ENCODE measurements at regions not wholly inside any gene's neighbourhood (a gene's known extent, or its start where the extent isn't known, plus 50 kb on each side); places are given as distances from the start of the nearest gene placed in this dataset.
A peak's percentile ranks its signal among the peaks of the same experiment; 100 is the strongest.

DNA sequence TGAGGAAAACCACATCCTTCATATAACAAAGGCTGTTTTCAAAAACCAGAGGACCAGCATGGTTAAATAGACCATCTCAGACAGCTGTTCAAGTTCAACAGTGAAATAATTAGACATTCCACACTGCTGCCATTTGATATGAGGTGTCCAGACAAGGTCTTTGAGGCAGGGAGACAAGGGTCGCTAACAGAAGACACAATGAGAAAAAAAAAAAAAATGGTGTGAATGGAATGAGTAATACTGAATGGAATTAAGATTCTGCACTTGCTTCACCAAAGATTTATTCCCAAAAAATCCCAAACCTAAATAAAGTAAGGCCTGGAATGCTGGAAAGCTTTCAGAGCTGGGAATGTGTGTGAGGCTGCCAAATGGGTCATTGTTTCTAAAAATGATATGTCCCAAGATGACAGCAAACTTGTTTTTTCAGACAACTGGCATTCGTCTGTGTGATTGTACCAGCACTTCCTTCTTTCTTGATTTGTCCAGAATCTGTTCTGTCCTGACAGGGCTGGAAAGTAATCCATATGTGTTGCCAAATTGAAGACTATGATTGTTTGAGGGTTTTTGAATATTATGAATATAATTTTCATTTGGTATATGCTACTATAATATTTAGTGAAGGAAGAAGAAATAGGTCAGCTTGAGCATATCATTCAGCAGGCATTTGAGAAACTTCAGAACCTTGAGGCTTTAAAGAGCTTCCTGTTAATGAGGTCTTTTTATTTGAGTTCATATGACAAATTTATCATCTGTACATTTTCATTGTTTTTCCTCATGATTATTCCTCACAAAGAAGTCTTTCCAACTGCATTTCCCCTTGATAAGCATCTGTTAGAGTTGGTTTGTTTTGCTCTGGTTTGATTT lies 85.2 kb upstream of the ITGA4 start:
- H3K36me3 Mint-ChIP-seq (ENCODE audit: low read depth), result peaks cover 10% of the 10 kb centered on the region
- H3K4me3 Mint-ChIP-seq (ENCODE audit: low read depth), result no peak overlapping the region
- no peaks in the 10 kb centered on the region for H3K27me3 Mint-ChIP-seq (ENCODE audit: low read depth)
- H3K27ac Mint-ChIP-seq, result no peak overlapping the region
- intact Hi-C loops (cut with micrococcal nuclease), result no loop called here
- peaks cover 16% of the 10 kb centered on the region for H3K4me1 Mint-ChIP-seq (ENCODE audit: low read depth)
- no peak for DNase-seq (ENCODE audit: low spot score)
- H3K9me3 Mint-ChIP-seq, result no peaks in the 10 kb centered on the region

DNA sequence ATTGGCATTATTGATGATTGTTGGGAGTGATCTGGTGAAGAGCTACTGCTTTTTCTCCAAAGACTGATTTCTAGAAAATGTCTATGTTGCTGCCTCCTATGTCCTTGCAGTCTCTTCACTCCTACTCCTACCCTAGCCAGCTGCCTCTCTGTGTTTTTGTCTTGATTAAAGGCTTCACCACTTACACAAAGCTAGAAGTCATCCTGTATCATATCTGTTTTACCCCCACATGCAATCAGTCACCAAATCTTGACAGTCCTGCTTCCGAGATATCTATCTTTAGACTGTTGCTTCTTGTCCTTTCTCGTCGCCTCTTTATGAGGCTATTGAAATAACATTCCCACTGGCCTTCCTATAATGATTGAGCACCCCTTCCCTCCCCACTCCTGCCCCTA lies 84.5 kb upstream of the ITGA4 start:
- H3K27me3 Mint-ChIP-seq (ENCODE audit: low read depth), result no peaks in the 10 kb centered on the region
- no peak overlapping the region for H3K4me3 Mint-ChIP-seq (ENCODE audit: low read depth)
- DNase-seq (ENCODE audit: low spot score), result no peak
- peaks cover 16% of the 10 kb centered on the region for H3K4me1 Mint-ChIP-seq (ENCODE audit: low read depth)
- no peaks in the 10 kb centered on the region for H3K9me3 Mint-ChIP-seq
- intact Hi-C loops (cut with micrococcal nuclease), result no loop called here
- H3K36me3 Mint-ChIP-seq (ENCODE audit: low read depth), result peaks cover 10% of the 10 kb centered on the region
- no peak overlapping the region for H3K27ac Mint-ChIP-seq

DNA sequence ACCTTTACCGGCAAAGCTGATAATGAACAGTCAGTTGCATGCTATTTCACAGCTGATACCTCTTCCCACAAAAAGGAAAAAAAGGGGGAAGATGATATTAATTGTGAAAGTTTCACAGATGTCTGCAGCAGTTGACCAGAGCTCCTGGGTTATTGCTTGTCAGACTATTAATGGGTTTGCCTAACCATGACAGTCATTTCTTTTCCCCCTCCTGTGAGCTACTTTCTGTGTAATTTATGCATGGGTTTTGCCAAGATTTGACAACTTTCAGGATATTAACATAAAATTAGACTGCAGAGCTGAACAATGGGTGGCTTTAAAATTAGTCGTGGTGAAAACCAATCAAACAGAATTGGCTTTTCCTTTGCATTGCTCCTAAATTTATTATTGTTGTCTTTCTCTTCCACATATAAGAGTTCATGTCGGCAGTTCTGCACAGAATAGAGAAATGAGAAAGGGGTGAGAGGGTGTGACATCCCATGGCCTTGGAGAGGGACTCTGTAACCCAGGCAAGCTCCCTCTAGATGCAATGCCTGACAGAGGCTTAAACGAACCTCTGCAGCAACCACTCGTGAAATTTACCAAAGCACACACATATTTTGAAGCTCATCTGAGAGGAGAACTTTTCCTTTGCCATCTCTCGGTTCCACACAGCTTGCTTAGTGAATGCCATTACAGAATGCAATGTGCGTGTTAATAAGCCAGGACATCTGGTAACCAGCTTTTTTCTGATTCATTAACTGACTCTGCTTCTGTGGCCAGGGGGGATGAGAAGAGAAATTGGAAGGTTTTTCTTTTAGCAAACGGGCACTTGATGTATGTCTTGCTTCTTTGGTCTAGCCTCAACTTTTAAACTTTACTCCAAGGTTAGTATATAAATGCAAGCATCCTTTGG lies 82.2 kb upstream of the ITGA4 start:
- no peak overlapping the region for H3K27ac Mint-ChIP-seq
- H3K4me1 Mint-ChIP-seq (ENCODE audit: low read depth), result peaks cover 16% of the 10 kb centered on the region
- no peak overlapping the region for H3K4me3 Mint-ChIP-seq (ENCODE audit: low read depth)
- peaks cover 14% of the 10 kb centered on the region for H3K36me3 Mint-ChIP-seq (ENCODE audit: low read depth)
- H3K27me3 Mint-ChIP-seq (ENCODE audit: low read depth), result no peaks in the 10 kb centered on the region
- H3K9me3 Mint-ChIP-seq, result no peaks in the 10 kb centered on the region
- intact Hi-C loops (cut with micrococcal nuclease), result no loop called here
- DNase-seq (ENCODE audit: low spot score), result no peak

DNA sequence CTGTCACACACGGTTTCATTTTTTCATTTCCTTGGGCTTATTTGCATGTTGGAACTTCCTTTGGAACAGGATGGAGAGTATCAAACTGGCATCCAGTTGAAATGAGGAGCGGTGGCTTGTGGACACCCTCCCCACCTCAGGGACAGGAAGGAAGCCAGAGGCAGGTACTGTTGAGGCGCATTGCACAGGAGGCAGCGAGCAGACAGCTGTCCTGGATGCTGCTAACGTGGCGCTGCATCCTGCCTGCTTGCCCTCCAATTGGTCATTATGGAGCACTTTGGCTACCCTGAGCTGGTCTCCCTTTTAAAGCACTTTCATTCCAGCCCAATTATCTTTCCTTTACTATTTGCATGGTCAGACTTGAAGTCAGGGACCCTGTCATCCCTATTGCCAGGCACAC lies 80.7 kb upstream of the ITGA4 start:
- no peaks in the 10 kb centered on the region for H3K27me3 Mint-ChIP-seq (ENCODE audit: low read depth)
- H3K36me3 Mint-ChIP-seq (ENCODE audit: low read depth), result peaks cover 17% of the 10 kb centered on the region
- no peak for DNase-seq (ENCODE audit: low spot score)
- H3K27ac Mint-ChIP-seq, result no peak overlapping the region
- H3K4me3 Mint-ChIP-seq (ENCODE audit: low read depth), result no peak overlapping the region
- no peaks in the 10 kb centered on the region for H3K9me3 Mint-ChIP-seq
- intact Hi-C loops (cut with micrococcal nuclease), result no loop called here
- peaks cover 15% of the 10 kb centered on the region for H3K4me1 Mint-ChIP-seq (ENCODE audit: low read depth)

DNA sequence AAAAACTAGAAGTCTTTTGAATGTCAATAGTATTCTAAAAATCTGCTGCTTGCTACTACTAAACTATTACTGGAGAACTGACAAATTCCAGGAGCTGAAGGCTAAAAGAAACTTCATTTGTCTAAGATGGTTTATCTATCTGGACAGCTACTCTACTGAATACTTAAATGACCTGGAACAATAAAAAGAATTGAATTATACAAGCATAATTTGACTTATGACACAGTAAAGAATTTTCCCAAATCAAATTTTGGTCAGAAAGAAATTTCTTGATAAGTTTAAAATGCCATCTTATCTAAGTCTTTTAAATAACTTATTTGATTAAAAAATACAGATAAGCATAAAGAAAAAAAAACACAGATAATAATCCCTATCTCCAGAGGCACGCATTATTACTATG lies 80.2 kb upstream of the ITGA4 start:
- Mint-ChIP-seq H3K27ac (no peak overlapping the region), H3K4me1 (ENCODE audit: low read depth) (peaks cover 9% of the 10 kb centered on the region), H3K36me3 (ENCODE audit: low read depth) (peaks cover 17% of the 10 kb centered on the region), H3K9me3 (no peaks in the 10 kb centered on the region), H3K4me3 (ENCODE audit: low read depth) (no peak overlapping the region), H3K27me3 (ENCODE audit: low read depth) (no peaks in the 10 kb centered on the region)
- intact Hi-C loops (cut with micrococcal nuclease), result no loop called here
- DNase-seq (ENCODE audit: low spot score), result no peak

DNA sequence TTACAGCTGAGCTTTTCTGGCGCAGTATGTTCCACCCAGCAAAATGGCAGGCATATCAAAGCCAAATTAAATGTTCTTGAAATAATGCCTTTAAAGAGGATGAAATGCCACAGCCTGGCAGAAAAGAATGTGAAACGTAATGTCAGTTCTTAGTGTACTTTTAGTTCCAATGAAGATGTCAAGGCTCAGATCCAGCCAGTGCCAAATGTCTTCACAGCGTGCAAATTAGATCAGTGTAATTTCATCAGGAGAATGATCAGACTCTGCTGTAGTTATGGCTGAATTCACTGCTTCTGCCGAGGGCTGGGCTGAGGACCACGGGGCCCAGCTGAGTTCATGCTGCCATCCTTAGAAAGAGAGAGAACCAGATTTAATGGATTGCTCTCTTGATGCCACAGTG lies 78.7 kb upstream of the ITGA4 start:
- H3K27me3 Mint-ChIP-seq (ENCODE audit: low read depth), result no peaks in the 10 kb centered on the region
- H3K4me1 Mint-ChIP-seq (ENCODE audit: low read depth), result peaks cover 2% of the 10 kb centered on the region
- peaks cover 18% of the 10 kb centered on the region for H3K36me3 Mint-ChIP-seq (ENCODE audit: low read depth)
- no peak overlapping the region for H3K4me3 Mint-ChIP-seq (ENCODE audit: low read depth)
- intact Hi-C loops (cut with micrococcal nuclease), result no loop called here
- DNase-seq (ENCODE audit: low spot score), result no peak
- H3K9me3 Mint-ChIP-seq, result peaks cover 2% of the 10 kb centered on the region
- H3K27ac Mint-ChIP-seq, result no peak overlapping the region

DNA sequence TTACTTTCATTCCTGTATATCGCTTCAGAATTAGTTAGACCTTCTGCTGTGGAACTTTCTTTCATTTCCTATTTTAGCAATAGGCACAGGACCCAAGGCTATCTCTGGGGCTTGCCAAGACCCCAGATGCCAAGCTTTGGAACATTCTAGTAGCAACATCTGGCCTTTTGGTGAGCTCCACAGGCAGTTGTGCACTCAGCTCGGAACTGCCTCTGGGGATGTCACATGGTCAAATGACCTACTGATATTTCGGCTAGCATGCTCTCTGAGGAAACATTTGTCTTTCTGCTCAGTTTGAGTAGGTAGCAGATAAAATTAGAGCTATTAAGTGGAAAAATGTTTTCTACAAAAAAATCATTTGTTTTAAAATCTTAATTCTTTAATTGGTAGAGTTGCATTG lies 76.6 kb upstream of the ITGA4 start:
- H3K4me3 Mint-ChIP-seq (ENCODE audit: low read depth), result no peak overlapping the region
- no peaks in the 10 kb centered on the region for H3K27me3 Mint-ChIP-seq (ENCODE audit: low read depth)
- H3K9me3 Mint-ChIP-seq, result peaks cover 16% of the 10 kb centered on the region
- no peak overlapping the region for H3K27ac Mint-ChIP-seq
- no peak for DNase-seq (ENCODE audit: low spot score)
- peaks cover 2% of the 10 kb centered on the region for H3K4me1 Mint-ChIP-seq (ENCODE audit: low read depth)
- intact Hi-C loops (cut with micrococcal nuclease), result no loop called here
- H3K36me3 Mint-ChIP-seq (ENCODE audit: low read depth), result peaks cover 37% of the 10 kb centered on the region

DNA sequence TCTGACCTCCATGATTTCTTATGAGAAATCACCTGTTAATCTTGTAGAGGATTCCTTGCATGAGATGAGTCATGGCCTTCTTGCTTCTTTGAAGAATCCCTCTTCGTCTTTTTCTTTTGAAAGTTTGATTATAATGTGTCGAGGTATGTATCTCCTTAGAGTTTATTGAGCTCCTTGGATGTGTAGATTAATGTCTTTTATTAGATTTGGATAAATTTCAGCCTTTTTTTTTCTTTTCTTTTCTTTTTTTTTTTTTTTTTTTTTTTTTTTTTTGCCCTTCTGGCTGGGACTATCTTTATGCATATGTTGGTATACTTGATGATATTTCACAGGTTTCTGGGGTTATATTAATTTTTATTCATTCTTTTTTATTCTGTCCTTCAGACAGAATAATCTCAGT lies 72.3 kb upstream of the ITGA4 start:
- H3K27ac Mint-ChIP-seq, result no peak overlapping the region
- H3K9me3 Mint-ChIP-seq, result peaks cover 17% of the 10 kb centered on the region
- no peak for DNase-seq (ENCODE audit: low spot score)
- peaks cover 27% of the 10 kb centered on the region for H3K36me3 Mint-ChIP-seq (ENCODE audit: low read depth)
- intact Hi-C loops (cut with micrococcal nuclease), result no loop called here
- peaks cover 2% of the 10 kb centered on the region for H3K4me1 Mint-ChIP-seq (ENCODE audit: low read depth)
- H3K27me3 Mint-ChIP-seq (ENCODE audit: low read depth), result no peaks in the 10 kb centered on the region
- no peak overlapping the region for H3K4me3 Mint-ChIP-seq (ENCODE audit: low read depth)

DNA sequence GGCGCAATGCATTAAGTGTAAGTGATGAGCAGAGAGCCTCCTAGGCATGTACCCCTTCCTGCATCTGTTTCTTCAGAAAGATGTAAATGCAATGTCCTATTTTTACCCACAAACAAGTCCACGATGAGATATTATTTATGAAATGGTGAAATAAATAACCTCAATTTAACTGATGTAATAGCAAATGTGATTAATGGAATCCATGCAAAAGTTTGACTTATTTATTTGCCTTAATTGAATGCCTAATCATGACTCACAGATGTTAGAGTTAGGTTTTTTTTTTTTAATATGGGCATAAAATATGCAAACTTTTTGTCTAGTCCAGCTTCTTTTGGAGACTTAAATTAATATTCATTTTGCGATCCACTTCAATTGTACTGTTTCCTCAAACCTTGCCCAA lies 67.7 kb upstream of the ITGA4 start:
- intact Hi-C loops (cut with micrococcal nuclease), result no loop called here
- Mint-ChIP-seq H3K36me3 (ENCODE audit: low read depth) (peaks cover 20% of the 10 kb centered on the region), H3K9me3 (peaks cover 14% of the 10 kb centered on the region), H3K4me1 (ENCODE audit: low read depth) (peaks cover 13% of the 10 kb centered on the region), H3K27me3 (ENCODE audit: low read depth) (no peaks in the 10 kb centered on the region), H3K27ac (no peak overlapping the region), H3K4me3 (ENCODE audit: low read depth) (no peak overlapping the region)
- no peak for DNase-seq (ENCODE audit: low spot score)

DNA sequence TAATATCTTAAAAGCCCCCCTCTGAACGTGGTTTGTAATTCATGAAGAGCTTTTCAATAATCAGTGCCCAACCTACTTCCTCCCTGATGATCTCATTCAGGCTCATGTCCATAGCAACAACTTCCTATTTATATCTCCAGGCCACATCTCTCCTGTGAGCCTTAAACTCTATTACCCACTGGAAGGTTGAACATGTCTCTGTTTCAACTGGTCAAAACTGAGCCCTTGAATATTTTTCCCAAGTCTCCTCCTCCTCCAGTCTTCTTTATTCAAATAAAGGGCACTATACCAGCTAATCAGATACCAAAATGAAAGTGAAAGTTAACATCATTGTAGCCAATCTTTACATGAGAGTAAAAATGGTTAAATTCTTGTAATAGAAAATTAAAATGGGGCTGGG lies 63.7 kb upstream of the ITGA4 start:
- H3K4me1 Mint-ChIP-seq (ENCODE audit: low read depth), result peaks cover 33% of the 10 kb centered on the region
- intact Hi-C loops (cut with micrococcal nuclease), result loop anchor here (5.0 to 10.0 kb wide), 2 partner anchors 36 to 51 kb away; no protein-coding TSS in a partner anchor
- peak overlapping the region; percentile 58 for H3K27ac Mint-ChIP-seq
- no peaks in the 10 kb centered on the region for H3K27me3 Mint-ChIP-seq (ENCODE audit: low read depth)
- H3K4me3 Mint-ChIP-seq (ENCODE audit: low read depth), result peak overlapping the region; percentile 37
- no peak for DNase-seq (ENCODE audit: low spot score)
- peaks cover 5% of the 10 kb centered on the region for H3K9me3 Mint-ChIP-seq
- peaks cover 19% of the 10 kb centered on the region for H3K36me3 Mint-ChIP-seq (ENCODE audit: low read depth)

DNA sequence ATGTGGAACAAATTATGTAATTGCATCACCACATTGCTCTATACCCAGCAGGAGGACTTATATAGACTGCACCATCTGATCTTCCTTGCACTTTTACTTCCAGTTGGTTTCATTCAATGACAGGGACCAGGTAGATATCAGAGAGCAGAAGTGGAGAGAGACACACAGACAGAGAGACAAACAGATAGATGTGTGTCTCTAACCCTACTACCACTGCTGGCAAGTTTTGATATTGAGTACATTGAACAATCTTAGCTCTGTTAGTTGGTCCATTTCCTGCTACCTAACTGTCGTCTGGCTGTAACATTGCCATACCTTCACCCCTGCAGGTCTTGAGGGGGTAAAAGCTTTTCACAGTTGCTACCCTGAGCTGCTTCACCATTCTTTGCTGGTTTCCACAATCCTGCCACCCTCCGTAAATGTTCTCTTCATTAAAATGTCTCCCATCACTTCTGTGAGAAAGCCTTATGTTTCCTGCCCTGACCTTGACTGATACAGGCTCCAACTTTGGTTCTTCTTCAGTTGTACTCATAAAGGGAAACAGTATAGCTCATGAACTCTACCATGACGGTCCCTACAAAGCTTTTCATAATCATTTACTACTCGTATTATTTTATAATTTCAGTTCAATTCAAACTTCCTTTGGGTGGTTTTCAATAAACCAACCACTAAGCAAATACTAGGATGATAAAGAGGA lies 62.3 kb upstream of the ITGA4 start:
- H3K9me3 Mint-ChIP-seq, result peaks cover 5% of the 10 kb centered on the region

DNA sequence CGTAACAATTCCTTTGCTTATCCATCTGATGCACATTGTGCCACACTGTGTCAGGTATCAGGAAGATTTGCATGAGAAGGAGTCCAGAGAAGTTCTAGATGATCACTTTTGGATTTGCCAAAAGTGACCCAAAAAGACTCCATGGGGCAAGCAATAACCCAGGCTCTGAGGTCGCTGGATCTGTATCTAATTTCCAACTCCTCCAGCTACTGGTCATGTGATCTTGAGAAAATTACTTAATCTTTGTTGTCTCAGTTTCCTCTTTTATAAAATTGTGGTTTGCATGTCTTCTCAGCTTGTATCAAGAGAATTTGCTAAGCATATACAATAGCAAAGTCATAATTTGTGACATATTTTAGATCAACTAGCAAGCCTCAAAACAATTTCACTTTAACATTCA lies 61.3 kb upstream of the ITGA4 start:
- Mint-ChIP-seq H3K27me3 (ENCODE audit: low read depth) (no peaks in the 10 kb centered on the region), H3K4me1 (ENCODE audit: low read depth) (peaks cover 33% of the 10 kb centered on the region), H3K4me3 (ENCODE audit: low read depth) (no peak overlapping the region), H3K27ac (no peak overlapping the region), H3K36me3 (ENCODE audit: low read depth) (peaks cover 19% of the 10 kb centered on the region), H3K9me3 (peaks cover 5% of the 10 kb centered on the region)
- DNase-seq (ENCODE audit: low spot score), result no peak
- intact Hi-C loops (cut with micrococcal nuclease), result loop anchor here (10.0 kb wide), 1 partner anchor 49 kb away; no protein-coding TSS in a partner anchor

More for the DNA sequence above, 62.3 kb upstream of the ITGA4 start:
- peaks cover 19% of the 10 kb centered on the region for H3K36me3 Mint-ChIP-seq (ENCODE audit: low read depth)
- H3K4me1 Mint-ChIP-seq (ENCODE audit: low read depth), result peaks cover 33% of the 10 kb centered on the region
- no peak overlapping the region for H3K4me3 Mint-ChIP-seq (ENCODE audit: low read depth)
- no peak for DNase-seq (ENCODE audit: low spot score)
- no peaks in the 10 kb centered on the region for H3K27me3 Mint-ChIP-seq (ENCODE audit: low read depth)
- intact Hi-C loops (cut with micrococcal nuclease), result loop anchor here (5.0 to 10.0 kb wide), 2 partner anchors 38 to 50 kb away; no protein-coding TSS in a partner anchor
- peak overlapping the region; percentile 65 for H3K27ac Mint-ChIP-seq
